Liver (tissue), 8 donors: ENCODE measurements at regions not wholly inside any gene's neighbourhood (a gene's known extent, or its start where the extent isn't known, plus 50 kb on each side); places are given as distances from the start of the nearest gene placed in this dataset.

Experiments used
- DNase-seq: peaks from one replicate; pipeline ENCODE4 v3.0.0-alpha.2; 2017; ENCODE audit warnings: low spot score
- H3K27ac ChIP-seq, 2 donors: one replicate each; pipeline ENCODE4 v1.7.0; 2013; ENCODE audit warnings: inconsistent platforms in 2 of 2, low read length in 2 of 2, control low read depth in 1 of 2, low read depth in 1 of 2, mild to moderate bottlenecking in 1 of 2
- H3K27me3 ChIP-seq, 4 donors: one replicate each; pipeline versions ENCODE4 v1.6.1 to v1.7.0; 2013; ENCODE audit warnings: low read length in 3 of 4, inconsistent platforms in 1 of 4, mild to moderate bottlenecking in 1 of 4, moderate library complexity in 1 of 4; ENCODE audit not compliant: control insufficient read depth in 4 of 4, insufficient read depth in 4 of 4
- H3K36me3 ChIP-seq, 4 donors: one replicate each; pipeline versions ENCODE4 v1.6.1 to v1.7.0; 2013; ENCODE audit warnings: low read length in 3 of 4, mild to moderate bottlenecking in 3 of 4, low read depth in 1 of 4, moderate library complexity in 1 of 4; ENCODE audit not compliant: control insufficient read depth in 4 of 4, insufficient read depth in 3 of 4
- H3K4me1 ChIP-seq, 4 donors: one replicate each; pipeline versions ENCODE4 v1.6.1 to v1.7.0; 2013; ENCODE audit warnings: low read length in 3 of 4, mild to moderate bottlenecking in 3 of 4, moderate library complexity in 1 of 4; ENCODE audit not compliant: control insufficient read depth in 4 of 4, insufficient read depth in 4 of 4
- H3K4me3 ChIP-seq, 3 donors: one replicate each; pipeline versions ENCODE4 v1.6.1 to v1.7.0; 2013; ENCODE audit warnings: low read length in 3 of 3, control low read depth in 1 of 3, low read depth in 1 of 3, mild to moderate bottlenecking in 1 of 3
- H3K9ac ChIP-seq, 2 donors: one replicate each; pipeline ENCODE4 v1.7.0; 2013; ENCODE audit warnings: low read length in 2 of 2, mild to moderate bottlenecking in 2 of 2, moderate library complexity in 2 of 2, control low read depth in 1 of 2, low read depth in 1 of 2
- H3K9me3 ChIP-seq, 4 donors: one replicate each; pipeline versions ENCODE4 v1.6.1 to v1.7.0; 2013; ENCODE audit warnings: low read length in 3 of 4; ENCODE audit not compliant: control insufficient read depth in 4 of 4
- EGR1 ChIP-seq, 2 donors: IDR thresholded peaks; 2 replicates each; pipeline ENCODE4 v1.6.1; 2016 to 2018; ENCODE audit warnings: antibody characterized with exemption in 2 of 2, low read depth in 2 of 2
- FOXA1 ChIP-seq: IDR thresholded peaks from 2 replicates; pipeline ENCODE4 v1.6.1; 2016; ENCODE audit warnings: antibody characterized with exemption
- GABPA ChIP-seq, 2 donors: IDR thresholded peaks in 1 of 2; conservative IDR thresholded peaks in 1 of 2; 2 replicates each; pipeline ENCODE4 v1.6.1; 2016; ENCODE audit warnings: antibody characterized with exemption in 2 of 2, mild to moderate bottlenecking in 1 of 2, moderate library complexity in 1 of 2
- HNF4A ChIP-seq, 2 donors: conservative IDR thresholded peaks; 2 replicates each; pipeline ENCODE4 v1.6.1; 2016; ENCODE audit warnings: antibody characterized with exemption in 2 of 2, mild to moderate bottlenecking in 2 of 2
- JUND ChIP-seq, 2 donors: IDR thresholded peaks; 2 replicates each; pipeline ENCODE4 v1.6.1; 2016; ENCODE audit warnings: antibody characterized with exemption in 2 of 2
- NR2F2 ChIP-seq: IDR thresholded peaks from 2 replicates; pipeline ENCODE4 v1.6.1; 2016; ENCODE audit warnings: antibody characterized with exemption
- RXRA ChIP-seq, 2 donors: IDR thresholded peaks; 2 replicates each; pipeline ENCODE4 v1.6.1; 2017 to 2018; ENCODE audit warnings: antibody characterized with exemption in 2 of 2, mild to moderate bottlenecking in 1 of 2
- SP1 ChIP-seq: IDR thresholded peaks from 2 replicates; pipeline ENCODE4 v1.6.1; 2018; ENCODE audit warnings: antibody characterized with exemption, mild to moderate bottlenecking
- TAF1 ChIP-seq: conservative IDR thresholded peaks from 2 replicates; pipeline ENCODE4 v1.6.1; 2016; ENCODE audit warnings: antibody characterized with exemption, mild to moderate bottlenecking
- YY1 ChIP-seq: IDR thresholded peaks from 2 replicates; pipeline ENCODE4 v1.6.1; 2016; ENCODE audit warnings: antibody characterized with exemption, mild to moderate bottlenecking
- WGBS: extraction: QIAGEN DNeasy Blood & Tissue Kit; methylation state at CpG from one replicate; pipeline ENCODE4 v1.1.7; 2013; 5-methylcytosine and 5-hydroxymethylcytosine counted together
- TF ChIP-seq, protein P1 (sequence below): IDR thresholded peaks from 2 replicates; pipeline ENCODE4 v1.6.1; 2016; ENCODE audit warnings: antibody characterized with exemption
- TF ChIP-seq, protein P2 (sequence below): IDR thresholded peaks from 2 replicates; pipeline ENCODE4 v1.6.1; 2016; ENCODE audit warnings: antibody characterized with exemption
- TF ChIP-seq, protein P3 (sequence below): fragments of 150-350 bp; IDR thresholded peaks from 2 replicates; pipeline ENCODE4 v1.5.1; 2017; ENCODE audit warnings: improper control_type of control experiment, low read depth, low read length; ENCODE audit not compliant: missing input control
- TF ChIP-seq, protein P4 (sequence below): IDR thresholded peaks from 2 replicates; pipeline ENCODE4 v1.6.1; 2016; ENCODE audit warnings: antibody characterized with exemption
- donor health status: healthy.
- donor health status: healthy.
- donor health status: healthy.
- donor health status: healthy.
- donor health status: healthy.

DNA sequence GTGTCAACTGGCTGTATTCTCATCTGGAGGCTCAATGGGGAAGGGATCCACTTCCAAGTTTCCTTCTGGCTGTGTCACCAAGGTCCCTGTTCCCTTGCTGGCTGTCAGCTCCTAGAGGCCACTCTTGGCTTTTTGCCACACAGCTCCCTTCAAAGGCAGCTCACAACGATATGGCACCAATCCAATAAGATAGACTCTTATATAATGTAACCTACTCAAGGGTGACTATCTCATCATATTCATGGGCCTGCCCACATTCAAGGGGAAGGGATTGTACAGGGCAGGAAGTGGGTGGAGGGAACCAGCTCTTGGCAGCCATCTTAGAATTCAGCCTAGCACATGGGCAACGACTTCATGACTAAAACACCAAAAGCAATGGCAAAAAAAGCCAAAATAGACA is 98.7 kb upstream of the PLXNC1 start (continued):
- TF ChIP-seq, protein P1, sequence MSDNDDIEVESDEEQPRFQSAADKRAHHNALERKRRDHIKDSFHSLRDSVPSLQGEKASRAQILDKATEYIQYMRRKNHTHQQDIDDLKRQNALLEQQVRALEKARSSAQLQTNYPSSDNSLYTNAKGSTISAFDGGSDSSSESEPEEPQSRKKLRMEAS, result no peak
- TF ChIP-seq, protein P2, sequence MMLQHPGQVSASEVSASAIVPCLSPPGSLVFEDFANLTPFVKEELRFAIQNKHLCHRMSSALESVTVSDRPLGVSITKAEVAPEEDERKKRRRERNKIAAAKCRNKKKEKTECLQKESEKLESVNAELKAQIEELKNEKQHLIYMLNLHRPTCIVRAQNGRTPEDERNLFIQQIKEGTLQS, result no peak
- TF ChIP-seq GABPA (IDR thresholded peaks at IDR 0.05 in 1 of 2, conservative IDR thresholded peaks at IDR 0.05 in 1 of 2), result no peak
- TF ChIP-seq FOXA1, result no peak
- TF ChIP-seq, protein P3, sequence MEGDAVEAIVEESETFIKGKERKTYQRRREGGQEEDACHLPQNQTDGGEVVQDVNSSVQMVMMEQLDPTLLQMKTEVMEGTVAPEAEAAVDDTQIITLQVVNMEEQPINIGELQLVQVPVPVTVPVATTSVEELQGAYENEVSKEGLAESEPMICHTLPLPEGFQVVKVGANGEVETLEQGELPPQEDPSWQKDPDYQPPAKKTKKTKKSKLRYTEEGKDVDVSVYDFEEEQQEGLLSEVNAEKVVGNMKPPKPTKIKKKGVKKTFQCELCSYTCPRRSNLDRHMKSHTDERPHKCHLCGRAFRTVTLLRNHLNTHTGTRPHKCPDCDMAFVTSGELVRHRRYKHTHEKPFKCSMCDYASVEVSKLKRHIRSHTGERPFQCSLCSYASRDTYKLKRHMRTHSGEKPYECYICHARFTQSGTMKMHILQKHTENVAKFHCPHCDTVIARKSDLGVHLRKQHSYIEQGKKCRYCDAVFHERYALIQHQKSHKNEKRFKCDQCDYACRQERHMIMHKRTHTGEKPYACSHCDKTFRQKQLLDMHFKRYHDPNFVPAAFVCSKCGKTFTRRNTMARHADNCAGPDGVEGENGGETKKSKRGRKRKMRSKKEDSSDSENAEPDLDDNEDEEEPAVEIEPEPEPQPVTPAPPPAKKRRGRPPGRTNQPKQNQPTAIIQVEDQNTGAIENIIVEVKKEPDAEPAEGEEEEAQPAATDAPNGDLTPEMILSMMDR, result no peak
- TF ChIP-seq SP1, result no peak
- TF ChIP-seq YY1, result no peak

DNA sequence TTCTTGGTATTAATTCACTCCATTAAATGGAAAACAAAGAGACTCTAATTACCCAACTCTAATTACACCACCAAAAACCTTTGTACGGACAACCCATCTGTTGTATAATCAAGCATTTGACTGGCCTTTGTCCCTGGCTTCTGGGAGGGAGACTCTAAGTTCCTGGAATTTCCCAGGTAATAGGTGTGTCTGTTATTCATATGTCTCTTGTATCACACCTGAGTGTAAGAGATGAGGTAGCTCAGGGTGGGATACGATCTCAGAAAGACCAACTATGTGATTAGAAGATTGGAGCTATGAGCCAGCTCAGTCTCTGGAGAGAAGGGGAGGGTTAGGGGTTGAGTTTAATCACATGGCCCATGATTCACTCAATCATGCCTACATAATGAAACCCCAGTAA is 94.7 kb upstream of the PLXNC1 start:
- Histone ChIP-seq H3K27me3 (no peaks in the 10 kb centered on the region), H3K9ac (no peak overlapping the region), H3K4me1 (no peaks in the 10 kb centered on the region), H3K36me3 (no peaks in the 10 kb centered on the region), H3K27ac (no peak overlapping the region), H3K4me3 (no peak overlapping the region), H3K9me3 (no peaks in the 10 kb centered on the region)
- 62% methylated on average over 2 of the region's 2 CpGs for WGBS
- TF ChIP-seq HNF4A (conservative IDR thresholded peaks at IDR 0.05), result peak; percentile 21 to 31
- TF ChIP-seq FOXA1, result no peak
- DNase-seq, result no peak

DNA sequence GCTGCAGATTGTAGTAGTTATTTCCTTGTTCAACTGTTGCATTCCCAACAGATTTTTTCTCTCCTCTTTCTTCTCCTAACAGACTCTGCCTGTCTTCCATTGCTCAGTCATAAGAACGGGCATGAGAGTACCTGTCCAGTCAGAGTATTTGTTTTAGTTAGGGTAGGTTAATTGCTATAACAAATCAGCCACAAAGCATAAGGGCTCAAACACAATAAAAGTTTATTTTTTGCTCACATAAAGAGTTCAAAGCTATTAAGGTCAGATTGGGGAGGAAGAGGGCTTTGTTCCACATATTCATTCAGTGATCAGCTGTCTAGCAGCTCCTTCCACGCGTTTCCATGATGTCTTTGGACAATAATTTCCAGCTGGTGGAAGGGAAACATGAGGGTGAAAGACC is 92.8 kb upstream of the PLXNC1 start:
- no peak overlapping the region for H3K4me3 ChIP-seq
- H3K27ac ChIP-seq, result no peak overlapping the region
- H3K27me3 ChIP-seq, result no peaks in the 10 kb centered on the region
- no peaks in the 10 kb centered on the region for H3K4me1 ChIP-seq
- no peak overlapping the region for H3K9ac ChIP-seq
- no peak for TF ChIP-seq GABPA (IDR thresholded peaks at IDR 0.05 in 1 of 2, conservative IDR thresholded peaks at IDR 0.05 in 1 of 2)
- WGBS, result 66% methylated on average over 3 of the region's 3 CpGs
- DNase-seq, result no peak
- H3K36me3 ChIP-seq, result no peaks in the 10 kb centered on the region
- no peaks in the 10 kb centered on the region for H3K9me3 ChIP-seq

DNA sequence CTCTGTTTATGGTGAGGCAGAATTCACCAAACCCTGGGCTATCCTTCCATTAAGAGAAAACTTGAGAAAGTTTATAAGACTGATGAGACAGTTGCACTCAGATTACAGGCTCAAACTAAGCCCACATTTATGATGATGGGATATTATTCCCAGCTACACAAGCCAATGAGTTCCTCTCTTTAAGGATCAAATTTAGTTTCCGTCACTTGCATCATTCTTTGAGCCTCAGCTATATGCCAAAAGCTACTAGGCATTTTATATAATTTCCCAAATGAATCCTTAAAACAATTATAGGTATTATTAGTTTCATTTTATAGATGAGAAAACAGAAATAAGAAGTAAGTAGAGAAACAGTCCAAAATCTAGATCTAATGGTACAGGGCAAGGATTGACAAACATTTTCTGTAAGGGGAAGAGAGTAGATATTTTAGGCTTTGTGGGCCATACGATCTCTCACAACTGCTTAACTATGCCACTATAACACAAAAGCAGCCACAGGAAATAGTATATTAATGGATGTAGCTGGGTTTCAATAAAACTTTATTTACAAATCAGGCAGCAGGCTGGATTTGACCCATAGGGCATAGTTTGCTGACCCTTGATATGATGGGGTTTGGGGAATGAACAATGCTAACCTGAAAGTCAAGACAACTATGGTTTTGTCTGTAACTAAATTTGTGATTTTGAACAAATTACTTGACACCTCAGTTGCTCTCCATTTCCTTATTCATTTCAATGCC is 91.8 kb upstream of the PLXNC1 start:
- Histone ChIP-seq H3K9ac (no peak overlapping the region), H3K27me3 (no peaks in the 10 kb centered on the region), H3K9me3 (no peaks in the 10 kb centered on the region), H3K27ac (no peak overlapping the region), H3K36me3 (no peaks in the 10 kb centered on the region), H3K4me3 (no peak overlapping the region), H3K4me1 (no peaks in the 10 kb centered on the region)
- 96% methylated on average over 2 of the region's 2 CpGs for WGBS
- no peak for DNase-seq
- no peak for TF ChIP-seq RXRA (IDR thresholded peaks at IDR 0.05)
- no peak for TF ChIP-seq JUND (IDR thresholded peaks at IDR 0.05)
- no peak for TF ChIP-seq FOXA1
- no peak for TF ChIP-seq NR2F2
- no peak for TF ChIP-seq EGR1 (IDR thresholded peaks at IDR 0.05; ENCODE audit: low read depth in 2 of 2)
- TF ChIP-seq, protein P4, sequence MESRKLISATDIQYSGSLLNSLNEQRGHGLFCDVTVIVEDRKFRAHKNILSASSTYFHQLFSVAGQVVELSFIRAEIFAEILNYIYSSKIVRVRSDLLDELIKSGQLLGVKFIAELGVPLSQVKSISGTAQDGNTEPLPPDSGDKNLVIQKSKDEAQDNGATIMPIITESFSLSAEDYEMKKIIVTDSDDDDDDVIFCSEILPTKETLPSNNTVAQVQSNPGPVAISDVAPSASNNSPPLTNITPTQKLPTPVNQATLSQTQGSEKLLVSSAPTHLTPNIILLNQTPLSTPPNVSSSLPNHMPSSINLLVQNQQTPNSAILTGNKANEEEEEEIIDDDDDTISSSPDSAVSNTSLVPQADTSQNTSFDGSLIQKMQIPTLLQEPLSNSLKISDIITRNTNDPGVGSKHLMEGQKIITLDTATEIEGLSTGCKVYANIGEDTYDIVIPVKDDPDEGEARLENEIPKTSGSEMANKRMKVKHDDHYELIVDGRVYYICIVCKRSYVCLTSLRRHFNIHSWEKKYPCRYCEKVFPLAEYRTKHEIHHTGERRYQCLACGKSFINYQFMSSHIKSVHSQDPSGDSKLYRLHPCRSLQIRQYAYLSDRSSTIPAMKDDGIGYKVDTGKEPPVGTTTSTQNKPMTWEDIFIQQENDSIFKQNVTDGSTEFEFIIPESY, result no peak
- TF ChIP-seq, protein P3, result no peak
- TF ChIP-seq YY1, result no peak
- TF ChIP-seq TAF1, result no peak
- TF ChIP-seq, protein P2, result no peak
